ENCODE measurements at regions not wholly inside any gene's neighbourhood (a gene's known extent, or its start where the extent isn't known, plus 50 kb on each side); places are given as distances from the start of the nearest gene placed in this dataset.

DNA sequence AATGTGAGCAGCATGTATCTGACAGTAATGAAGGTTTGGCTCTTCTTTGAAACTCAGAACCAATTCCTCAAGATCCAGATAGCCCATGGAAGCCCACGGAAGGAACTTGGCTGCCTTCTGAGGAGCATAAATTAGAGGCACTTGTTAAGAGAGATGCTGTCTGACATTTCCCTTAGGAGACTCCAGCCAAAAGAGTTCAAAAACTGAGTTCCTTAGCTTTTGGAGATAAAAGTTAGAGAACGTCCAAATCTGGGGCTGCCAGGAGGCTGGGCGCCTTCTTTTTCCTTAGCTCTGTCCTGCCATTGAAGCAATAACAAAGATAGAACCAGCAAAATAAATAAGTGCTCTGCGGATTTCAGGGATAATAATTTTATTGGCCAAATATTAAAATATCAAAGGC, 439.6 kb upstream of the USP24 start:
- Mint-ChIP-seq H3K36me3 (ENCODE audit: low read depth) (no peaks in the 10 kb centered on the region), H3K4me1 (ENCODE audit: low read depth) (peaks cover 27% of the 10 kb centered on the region), H3K27me3 (ENCODE audit: low read depth) (no peaks in the 10 kb centered on the region), H3K4me3 (ENCODE audit: unreplicated experiment) (no peak overlapping the region), H3K9me3 (ENCODE audit: low read depth) (no peaks in the 10 kb centered on the region), H3K27ac (ENCODE audit: unreplicated experiment) (no peak overlapping the region)
- TF ChIP-seq, protein P1, sequence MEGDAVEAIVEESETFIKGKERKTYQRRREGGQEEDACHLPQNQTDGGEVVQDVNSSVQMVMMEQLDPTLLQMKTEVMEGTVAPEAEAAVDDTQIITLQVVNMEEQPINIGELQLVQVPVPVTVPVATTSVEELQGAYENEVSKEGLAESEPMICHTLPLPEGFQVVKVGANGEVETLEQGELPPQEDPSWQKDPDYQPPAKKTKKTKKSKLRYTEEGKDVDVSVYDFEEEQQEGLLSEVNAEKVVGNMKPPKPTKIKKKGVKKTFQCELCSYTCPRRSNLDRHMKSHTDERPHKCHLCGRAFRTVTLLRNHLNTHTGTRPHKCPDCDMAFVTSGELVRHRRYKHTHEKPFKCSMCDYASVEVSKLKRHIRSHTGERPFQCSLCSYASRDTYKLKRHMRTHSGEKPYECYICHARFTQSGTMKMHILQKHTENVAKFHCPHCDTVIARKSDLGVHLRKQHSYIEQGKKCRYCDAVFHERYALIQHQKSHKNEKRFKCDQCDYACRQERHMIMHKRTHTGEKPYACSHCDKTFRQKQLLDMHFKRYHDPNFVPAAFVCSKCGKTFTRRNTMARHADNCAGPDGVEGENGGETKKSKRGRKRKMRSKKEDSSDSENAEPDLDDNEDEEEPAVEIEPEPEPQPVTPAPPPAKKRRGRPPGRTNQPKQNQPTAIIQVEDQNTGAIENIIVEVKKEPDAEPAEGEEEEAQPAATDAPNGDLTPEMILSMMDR (IDR thresholded peaks at IDR 0.05) = no peak
- DNase-seq (ENCODE audit: low spot score) = no peak

DNA sequence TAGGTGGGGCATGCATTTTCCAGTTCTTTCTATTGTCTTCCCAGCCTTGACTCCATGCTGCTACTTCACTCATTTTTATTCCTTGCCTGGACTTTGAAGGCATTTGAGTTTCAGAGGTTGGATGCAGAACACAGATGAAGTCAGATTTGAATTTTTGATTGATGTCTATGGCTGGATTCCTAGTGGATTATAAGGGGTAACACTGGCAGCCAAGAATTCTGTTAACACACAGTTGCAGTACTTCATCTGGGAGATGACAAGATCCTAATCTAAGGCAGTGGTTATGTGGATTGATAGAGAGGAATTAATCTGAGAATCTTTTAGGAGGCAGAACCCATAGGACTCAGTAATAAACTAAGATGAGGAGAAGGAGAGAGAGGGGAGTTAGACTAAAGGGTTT, 439.0 kb upstream of the USP24 start:
- no peak overlapping the region for H3K4me3 Mint-ChIP-seq (ENCODE audit: unreplicated experiment)

DNA sequence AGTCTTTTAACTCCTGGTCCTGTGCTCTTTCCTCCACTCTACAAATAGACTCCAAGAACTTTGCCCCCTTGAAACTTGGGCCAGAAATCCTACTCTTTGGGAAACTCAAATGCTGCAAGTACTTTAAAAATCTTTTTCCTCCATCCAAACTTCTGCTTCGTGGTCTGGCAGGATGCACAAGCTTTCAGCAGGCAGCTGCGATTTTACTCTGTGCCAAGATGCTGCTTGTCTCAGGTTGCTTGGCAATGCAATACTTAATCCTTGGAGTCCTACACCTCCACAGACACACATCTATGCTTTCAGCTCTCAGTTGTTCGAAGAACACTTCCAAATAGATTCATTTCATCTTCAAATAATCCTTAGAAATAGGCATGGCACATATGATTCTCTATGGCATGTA, 435.3 kb upstream of the USP24 start:
- TF ChIP-seq, protein P1 (IDR thresholded peaks at IDR 0.05) = no peak
- no peaks in the 10 kb centered on the region for H3K36me3 Mint-ChIP-seq (ENCODE audit: low read depth)
- H3K27me3 Mint-ChIP-seq (ENCODE audit: low read depth) = no peaks in the 10 kb centered on the region
- H3K27ac Mint-ChIP-seq (ENCODE audit: unreplicated experiment) = no peak overlapping the region
- no peak for DNase-seq (ENCODE audit: low spot score)
- peaks cover 22% of the 10 kb centered on the region for H3K4me1 Mint-ChIP-seq (ENCODE audit: low read depth)
- no peak overlapping the region for H3K4me3 Mint-ChIP-seq (ENCODE audit: unreplicated experiment)
- no peaks in the 10 kb centered on the region for H3K9me3 Mint-ChIP-seq (ENCODE audit: low read depth)

More for the DNA sequence above, 439.0 kb upstream of the USP24 start:
- H3K27me3 Mint-ChIP-seq (ENCODE audit: low read depth) = no peaks in the 10 kb centered on the region
- TF ChIP-seq, protein P1 (IDR thresholded peaks at IDR 0.05) = no peak
- no peaks in the 10 kb centered on the region for H3K9me3 Mint-ChIP-seq (ENCODE audit: low read depth)
- H3K36me3 Mint-ChIP-seq (ENCODE audit: low read depth) = no peaks in the 10 kb centered on the region
- no peak for DNase-seq (ENCODE audit: low spot score)
- peaks cover 27% of the 10 kb centered on the region for H3K4me1 Mint-ChIP-seq (ENCODE audit: low read depth)
- no peak overlapping the region for H3K27ac Mint-ChIP-seq (ENCODE audit: unreplicated experiment)

DNA sequence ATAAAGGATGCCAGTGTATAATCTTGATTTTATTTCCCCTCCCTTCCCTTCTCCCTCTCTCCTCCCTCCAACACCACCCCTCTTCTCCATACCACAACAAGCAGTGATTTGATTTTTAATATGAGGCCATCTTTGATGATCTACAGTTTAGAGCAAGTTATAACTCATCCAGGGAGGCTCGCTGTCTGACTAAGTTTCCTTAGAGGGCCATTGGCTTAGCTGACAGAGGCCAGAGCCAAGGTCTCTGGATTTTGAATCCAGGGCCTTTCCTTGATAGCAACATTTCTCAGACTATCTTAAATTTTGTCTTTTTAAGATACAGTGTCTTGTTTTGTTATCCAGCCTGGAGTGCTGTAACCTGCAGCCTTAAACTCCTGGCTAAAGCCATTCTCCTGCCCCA, 431.0 kb upstream of the USP24 start:
- H3K4me3 Mint-ChIP-seq (ENCODE audit: unreplicated experiment) = no peak overlapping the region
- H3K36me3 Mint-ChIP-seq (ENCODE audit: low read depth) = no peaks in the 10 kb centered on the region
- TF ChIP-seq, protein P1 (IDR thresholded peaks at IDR 0.05) = no peak
- H3K4me1 Mint-ChIP-seq (ENCODE audit: low read depth) = peaks cover 25% of the 10 kb centered on the region
- no peaks in the 10 kb centered on the region for H3K9me3 Mint-ChIP-seq (ENCODE audit: low read depth)
- DNase-seq (ENCODE audit: low spot score) = no peak
- no peaks in the 10 kb centered on the region for H3K27me3 Mint-ChIP-seq (ENCODE audit: low read depth)
- no peak overlapping the region for H3K27ac Mint-ChIP-seq (ENCODE audit: unreplicated experiment)

DNA sequence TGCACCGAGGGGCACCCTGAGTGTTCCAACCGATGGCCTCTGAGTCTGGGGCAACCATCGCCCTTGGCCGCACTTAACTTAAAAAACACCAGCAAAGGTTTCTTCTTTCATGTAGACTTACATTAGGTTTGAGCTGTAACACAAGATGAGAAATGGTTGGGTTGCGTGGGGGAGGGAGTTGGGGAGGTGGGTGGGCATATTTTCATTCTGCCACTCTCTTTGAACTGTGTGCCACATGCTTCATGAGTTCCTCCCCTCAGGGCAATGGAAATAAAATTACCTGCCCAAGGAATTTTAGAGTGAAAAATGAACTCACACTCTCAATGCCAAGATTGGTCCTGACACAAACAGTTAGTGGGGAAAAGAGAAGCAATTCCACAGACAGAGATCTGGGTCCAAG, 430.1 kb upstream of the USP24 start:
- Mint-ChIP-seq H3K27ac (ENCODE audit: unreplicated experiment) (no peak overlapping the region), H3K9me3 (ENCODE audit: low read depth) (no peaks in the 10 kb centered on the region), H3K36me3 (ENCODE audit: low read depth) (no peaks in the 10 kb centered on the region), H3K4me1 (ENCODE audit: low read depth) (peaks cover 21% of the 10 kb centered on the region), H3K4me3 (ENCODE audit: unreplicated experiment) (no peak overlapping the region), H3K27me3 (ENCODE audit: low read depth) (no peaks in the 10 kb centered on the region)
- DNase-seq (ENCODE audit: low spot score) = no peak
- TF ChIP-seq, protein P1 (IDR thresholded peaks at IDR 0.05) = no peak

Data from chondrocyte (in vitro differentiated cells).